ENCODE measurements at regions not wholly inside any gene's neighbourhood (a gene's known extent, or its start where the extent isn't known, plus 50 kb on each side); places are given as distances from the start of the nearest gene placed in this dataset.
"Not testable (repeated sequence)": the region's sequence is repeated elsewhere in the genome, so short reads cannot be mapped to it uniquely, and the experiment has no call there.

DNA sequence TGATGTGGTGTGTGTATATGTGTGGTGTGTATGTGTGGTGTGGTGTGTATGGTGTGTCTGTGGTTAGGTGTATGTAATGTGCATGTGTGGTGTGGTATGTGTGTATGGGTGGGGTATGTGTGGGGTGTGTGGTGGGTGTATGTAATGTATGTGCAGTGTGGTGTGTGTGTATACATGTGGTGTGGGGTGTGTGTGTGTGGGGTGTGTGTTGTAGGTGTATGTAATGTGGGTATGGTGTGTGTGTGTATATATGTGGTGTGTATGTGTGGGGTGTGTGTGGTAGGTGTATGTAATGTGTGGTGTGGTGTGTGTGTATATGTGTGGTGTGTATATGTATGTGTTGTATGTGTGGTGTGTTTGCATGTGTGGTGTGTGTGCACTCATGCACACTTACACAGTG is 84.8 kb upstream of the ID2 start:
- no peak for DNase-seq (ENCODE audit: low read depth in 2 of 2, low spot score in 1 of 2)

DNA sequence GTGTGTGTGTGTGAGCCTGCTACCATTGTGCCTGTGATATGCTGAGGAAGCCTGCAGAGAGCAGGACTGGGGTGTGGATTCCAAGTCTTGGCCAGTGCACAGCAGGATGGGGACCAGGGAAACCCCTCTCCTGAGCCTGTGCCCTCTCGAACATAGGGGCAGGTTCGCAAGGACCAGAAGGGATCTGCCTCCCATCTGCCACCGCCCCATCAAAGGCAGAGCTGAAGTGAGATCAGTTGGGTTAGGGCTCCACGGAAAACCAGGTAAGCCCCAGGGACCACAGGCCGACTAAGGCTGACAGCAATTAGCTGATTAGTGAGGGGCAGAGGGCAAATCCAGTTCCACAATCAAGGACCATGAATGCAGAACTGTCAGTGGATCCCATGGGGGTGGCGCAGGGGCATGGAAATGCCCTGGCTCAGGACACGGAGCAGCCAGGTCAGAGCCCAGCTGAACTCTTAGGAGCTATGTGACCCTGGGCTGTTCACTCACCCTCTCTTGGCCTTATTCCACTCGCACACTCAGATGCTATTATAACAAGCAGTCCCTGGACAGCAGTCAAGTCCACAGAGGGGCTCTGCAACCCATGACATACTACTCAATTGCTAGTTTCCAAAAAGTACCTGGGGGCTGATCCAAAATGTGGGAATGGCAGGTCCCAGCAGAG is 84.2 kb upstream of the ID2 start:
- DNase-seq (ENCODE audit: low read depth in 2 of 2, low spot score in 1 of 2), result no peak

DNA sequence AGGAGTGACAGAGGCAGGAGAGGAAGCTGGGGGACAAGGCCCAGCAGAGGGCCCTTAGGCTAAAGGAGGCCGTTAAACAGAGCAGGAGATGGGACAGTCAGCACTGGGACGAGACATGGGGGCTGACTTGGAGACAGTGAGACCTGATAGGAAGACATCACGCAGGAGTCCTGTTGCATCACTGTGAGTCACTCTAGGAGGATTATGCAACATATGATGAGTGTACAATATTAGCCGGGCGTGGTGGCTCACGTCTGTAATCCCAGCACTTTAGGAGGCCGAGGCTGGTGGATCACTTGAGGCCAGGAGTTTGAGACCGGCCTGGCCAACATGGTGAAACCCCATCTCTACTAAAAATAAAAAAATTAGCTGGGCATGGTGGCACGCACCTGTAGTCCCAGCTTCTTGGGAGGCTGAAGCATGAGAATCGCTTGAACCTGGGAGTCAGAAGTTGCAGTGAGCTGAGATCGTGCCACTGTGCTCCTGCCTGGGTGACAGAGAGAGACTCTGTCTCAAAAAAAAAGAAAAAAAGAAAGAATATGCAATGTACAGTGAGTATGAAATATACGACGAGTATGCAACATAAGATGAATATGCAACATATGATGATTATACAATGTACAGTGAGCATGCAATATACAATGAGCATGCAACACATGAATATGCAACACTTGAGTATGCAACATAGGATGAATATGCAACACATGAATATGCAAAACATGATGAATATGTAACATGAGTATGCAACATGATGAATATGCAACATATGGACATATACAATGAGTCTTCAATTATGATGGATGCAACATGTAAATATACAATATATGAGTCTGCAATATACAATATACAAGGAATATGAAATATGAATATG is 83.3 kb upstream of the ID2 start:
- no peak for DNase-seq (ENCODE audit: low read depth in 2 of 2, low spot score in 1 of 2)

DNA sequence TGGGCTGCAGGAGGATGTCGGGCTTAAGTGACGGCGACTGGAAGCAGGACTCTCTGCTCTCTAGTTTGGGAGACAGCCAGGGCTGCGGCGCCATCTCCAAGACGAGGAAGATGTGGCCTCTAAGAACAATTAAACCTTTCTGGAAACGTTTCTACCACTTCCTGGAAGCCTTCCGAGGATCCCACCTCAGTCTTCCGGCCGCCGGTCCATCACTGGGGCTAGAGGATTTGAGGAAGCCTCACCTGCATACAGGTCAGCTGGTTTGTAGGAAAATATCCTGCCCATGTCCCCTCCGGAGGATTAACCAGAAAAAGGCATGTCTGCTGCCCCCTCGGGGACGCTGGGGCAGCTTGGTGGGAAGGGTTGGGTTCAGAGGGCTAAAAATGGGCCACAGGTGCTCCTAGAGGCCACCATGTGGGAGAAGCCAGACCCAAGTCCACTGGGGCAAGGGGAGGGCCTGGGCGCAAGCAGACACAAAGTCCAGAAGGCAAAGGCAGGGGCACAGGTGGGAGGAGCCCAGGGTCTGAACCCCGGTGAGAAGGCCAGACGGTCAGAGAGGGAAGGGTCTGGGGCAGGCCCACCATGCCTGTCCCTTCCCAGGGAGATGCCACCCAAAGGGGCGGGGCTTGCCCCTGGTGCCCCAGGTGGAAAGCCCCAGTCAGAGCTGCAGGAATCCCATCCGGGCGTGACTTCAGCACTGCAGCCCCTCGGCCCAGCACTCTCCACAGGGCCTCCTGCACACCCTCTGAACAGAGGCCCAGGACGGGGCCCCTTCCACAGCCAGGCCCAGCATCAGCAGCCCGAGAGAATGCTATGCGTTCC is 82.2 kb upstream of the ID2 start:
- no peak for DNase-seq (ENCODE audit: low read depth in 2 of 2, low spot score in 1 of 2)

DNA sequence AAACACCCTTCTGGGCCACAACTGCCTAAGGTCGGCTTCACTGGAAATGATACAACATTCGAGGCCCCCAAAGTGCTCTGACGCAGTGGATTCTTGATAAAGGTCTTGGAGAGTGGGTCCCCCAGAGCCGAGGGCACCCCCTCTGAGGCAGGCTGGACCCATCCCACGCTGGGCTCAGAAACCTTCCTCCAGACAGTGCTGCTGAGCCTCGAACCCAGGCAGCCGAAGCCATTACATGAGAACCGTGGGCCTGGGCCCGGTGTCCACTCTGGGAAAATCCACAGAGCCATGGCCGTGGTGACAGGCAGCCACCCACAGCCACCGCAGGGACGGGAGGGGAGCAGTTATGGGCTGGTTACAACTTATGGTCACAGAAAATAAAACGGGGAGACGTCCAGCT is 81.4 kb upstream of the ID2 start:
- DNase-seq (ENCODE audit: low read depth in 2 of 2, low spot score in 1 of 2), result no peak

DNA sequence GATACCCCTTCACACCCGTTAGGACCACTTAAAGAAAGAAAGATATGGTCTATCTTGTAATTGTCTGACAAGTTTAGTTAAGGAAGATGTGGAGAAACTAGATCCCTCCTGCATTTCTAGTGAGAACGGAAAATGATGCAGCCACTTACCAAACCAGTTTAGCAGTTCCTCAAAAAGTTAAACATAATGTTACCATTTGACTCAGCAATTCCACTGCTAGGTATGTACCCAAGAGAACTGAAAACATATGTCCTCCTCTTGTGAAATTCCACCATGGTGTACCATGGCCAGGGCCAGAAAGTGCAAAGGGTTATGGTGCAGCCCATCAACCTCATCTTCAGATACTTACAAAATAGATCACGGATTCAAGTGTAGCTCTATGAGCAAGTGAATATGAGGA is 79.0 kb upstream of the ID2 start:
- no peak for DNase-seq (ENCODE audit: low read depth in 2 of 2, low spot score in 1 of 2)

DNA sequence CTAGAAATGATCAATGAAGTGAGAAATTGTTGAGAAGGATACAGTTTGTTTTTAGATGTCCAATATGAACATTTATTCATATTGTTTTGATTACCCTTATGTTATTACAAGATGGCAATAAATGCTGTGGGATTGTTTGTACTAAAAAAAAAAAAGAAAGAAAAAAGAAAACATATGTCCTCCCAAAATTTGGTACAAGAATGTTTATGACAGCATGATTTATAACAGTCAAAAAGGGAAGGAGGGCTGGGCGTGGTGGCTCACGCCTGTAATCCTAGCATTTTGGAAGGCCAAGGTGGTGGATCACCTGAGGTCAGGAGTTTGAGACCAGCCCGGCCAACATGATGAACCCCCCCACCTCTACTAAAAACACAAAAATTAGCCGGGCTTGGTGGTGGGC is 78.5 kb upstream of the ID2 start:
- not testable (repeated sequence) for DNase-seq (ENCODE audit: low read depth in 2 of 2, low spot score in 1 of 2)

DNA sequence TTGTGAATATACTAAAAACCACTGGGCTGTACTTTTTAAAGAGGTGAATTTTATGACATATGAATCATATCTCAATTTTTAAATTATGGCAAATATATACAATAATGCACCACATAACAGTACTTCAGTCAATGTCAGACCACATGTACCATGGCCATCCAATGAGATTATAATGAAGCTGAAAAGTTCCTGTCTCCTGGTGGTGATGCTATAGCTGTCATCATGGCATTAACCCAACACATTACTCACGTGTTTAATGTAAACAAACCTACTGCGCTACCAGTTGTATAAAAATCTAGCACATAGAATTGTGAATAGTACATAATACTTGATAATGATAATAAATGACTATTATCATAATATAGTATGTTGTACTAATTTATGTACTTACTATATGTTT is 77.6 kb upstream of the ID2 start:
- no peak for DNase-seq (ENCODE audit: low read depth in 2 of 2, low spot score in 1 of 2)

DNA sequence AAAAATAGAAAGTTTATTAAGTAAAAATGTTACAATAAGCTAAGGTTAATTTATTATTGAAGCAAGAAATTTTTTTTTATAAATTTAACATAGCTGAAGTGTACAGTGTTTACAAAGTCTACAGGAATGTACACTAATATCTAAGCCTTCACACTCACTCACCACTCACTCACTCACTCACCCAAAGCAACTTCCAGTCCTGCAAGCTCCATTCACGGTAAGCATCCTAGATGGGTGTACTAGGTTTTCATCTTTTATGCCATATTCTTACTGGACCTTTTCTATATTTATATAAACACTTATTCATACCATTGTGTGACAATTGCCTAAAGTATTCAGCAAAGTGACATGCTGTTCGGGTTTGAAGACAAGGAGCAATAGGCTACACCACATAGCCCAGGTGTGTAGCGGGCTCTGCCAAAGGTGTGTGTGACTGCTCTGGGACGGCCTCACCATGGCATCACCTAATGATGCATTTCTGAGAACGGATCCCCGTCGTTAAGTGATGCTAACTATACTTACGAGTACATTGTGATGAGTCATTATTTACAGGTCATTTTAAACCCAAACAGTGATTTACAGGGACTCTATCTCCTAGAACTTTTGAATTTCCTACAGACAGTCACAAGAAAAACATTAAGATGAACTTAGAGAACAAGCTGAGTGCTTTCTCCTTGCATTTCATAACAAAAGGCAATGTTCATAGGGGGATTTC is 76.3 kb upstream of the ID2 start:
- DNase-seq (ENCODE audit: low read depth in 2 of 2, low spot score in 1 of 2), result no peak

DNA sequence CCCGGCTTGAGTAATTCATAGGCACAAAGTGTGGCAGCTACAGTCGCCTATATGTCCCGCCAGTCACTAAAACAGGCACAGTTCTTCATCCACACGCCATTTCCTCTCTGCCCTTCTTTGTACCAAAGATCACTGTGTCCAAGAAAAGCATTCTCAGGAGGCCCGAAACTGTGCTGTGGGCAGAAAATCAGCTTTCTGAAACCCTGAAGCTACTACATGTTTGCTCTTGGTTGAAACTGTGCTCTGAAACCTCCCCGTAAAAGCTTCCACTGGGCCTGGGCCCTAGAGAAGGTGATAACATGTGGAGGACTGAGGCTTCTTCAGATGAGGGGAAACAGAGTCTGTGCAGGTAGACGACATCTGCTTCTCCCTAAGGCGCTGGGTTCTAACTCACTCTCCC is 75.6 kb upstream of the ID2 start:
- no peak for DNase-seq (ENCODE audit: low read depth in 2 of 2, low spot score in 1 of 2)

DNA sequence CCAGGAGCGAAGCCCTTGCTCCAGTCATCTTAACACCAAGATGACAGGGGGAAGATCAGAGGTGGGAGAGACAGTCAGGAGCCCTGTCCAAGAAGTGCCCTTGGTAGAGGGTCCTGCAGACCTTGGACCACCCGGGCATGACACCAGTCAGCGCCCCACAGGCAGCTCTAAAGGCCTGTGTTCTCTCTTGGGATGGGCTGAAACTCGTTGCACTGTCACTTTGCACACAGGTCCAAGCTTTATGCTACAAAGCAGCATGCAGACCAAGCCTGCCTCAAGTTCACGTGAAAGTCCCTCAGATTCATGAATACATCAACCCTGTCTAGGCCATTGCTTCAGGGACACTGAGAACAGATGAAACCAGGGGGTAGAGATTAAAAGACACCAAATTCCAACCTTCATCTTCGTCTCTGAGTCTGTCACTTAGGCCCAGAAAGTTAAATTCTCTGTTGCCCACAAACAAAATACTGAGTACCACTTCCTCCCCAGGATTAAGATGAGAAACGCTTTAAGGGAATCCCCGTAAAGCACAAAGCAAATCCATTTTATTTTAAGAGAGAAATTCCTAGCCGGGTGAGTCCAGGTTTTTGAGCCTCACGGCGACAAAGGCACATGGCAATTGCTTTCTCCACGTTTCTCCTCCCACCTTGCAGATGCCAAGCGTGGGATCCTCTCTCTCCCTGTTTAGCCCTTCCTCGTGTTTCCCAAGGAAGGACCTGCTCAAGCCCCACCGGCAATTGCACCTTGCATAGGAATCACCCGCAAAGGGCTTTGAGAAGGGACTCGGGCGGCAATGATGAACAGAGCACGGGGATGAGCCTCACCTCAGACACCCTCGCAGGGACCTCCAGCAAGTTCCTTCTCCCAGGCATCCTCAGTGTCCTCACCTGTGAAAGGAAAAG is 75.0 kb upstream of the ID2 start:
- no peak for DNase-seq (ENCODE audit: low read depth in 2 of 2, low spot score in 1 of 2)

DNA sequence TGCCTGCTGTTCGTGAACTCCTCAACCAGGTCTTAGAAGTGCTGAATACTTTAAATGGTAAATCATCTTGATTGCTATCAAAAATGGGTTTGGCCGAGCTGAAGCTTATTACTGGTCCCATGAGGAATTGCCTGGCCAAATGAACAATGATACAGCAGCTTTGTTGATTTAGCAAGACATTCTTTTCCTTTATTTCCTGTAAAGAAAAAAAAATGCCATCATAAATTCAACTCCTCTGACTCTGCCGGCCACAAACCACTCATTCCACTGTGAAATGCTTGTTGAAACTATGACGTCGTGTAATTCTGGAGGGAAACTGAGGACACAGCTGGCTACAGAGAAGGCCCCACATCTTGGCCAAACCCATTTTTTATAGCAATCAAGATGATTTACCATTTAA is 74.2 kb upstream of the ID2 start:
- no peak for DNase-seq (ENCODE audit: low read depth in 2 of 2, low spot score in 1 of 2)

DNA sequence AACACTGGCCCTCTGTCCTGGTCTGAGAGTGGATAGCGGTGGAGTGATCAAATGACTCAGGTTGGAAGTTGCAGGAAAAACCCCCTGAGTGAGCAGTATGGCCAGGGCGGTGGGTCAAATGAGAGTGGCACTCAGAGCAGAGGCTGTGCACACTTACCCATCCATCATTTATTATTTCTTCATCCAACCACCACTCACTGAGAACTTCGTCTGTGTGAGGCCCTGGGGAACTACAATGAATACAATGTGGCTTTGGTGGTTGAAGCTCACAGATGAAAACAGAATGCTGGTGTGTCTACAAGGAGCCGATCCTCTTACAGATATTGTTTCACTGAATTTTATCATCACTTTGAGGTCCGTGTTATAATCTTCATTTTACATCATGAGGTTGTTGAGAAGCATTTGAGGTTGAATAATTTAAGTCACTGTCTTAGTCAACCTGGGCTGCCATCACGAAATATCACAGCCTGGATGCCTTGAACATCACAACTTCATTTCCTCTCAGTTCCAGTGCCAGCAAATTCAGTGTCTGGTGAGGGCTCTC is 73.4 kb upstream of the ID2 start:
- DNase-seq (ENCODE audit: low read depth in 2 of 2, low spot score in 1 of 2), result no peak

DNA sequence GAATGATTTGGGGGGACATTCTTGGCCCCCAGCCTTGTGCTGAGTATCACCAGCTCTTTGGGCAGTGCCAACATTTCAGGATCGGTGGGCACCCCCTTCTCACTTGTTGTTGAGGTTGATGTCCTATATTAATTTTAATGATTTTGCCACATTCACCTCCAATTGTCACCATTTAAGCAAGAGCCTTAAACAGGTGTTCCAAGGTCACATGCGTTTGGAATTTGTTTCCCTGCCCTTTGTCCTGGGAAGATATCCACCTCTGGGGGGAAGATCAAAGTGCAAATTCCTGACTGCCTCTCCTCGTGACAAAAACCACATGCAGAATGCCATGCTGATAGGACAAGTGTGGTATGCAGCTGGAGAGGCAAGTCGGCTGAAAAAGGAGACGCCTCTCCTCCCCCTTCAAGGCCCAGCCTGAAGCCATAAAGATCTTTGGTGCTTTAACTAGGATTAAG is 72.5 kb upstream of the ID2 start:
- no peak for DNase-seq (ENCODE audit: low read depth in 2 of 2, low spot score in 1 of 2)

DNA sequence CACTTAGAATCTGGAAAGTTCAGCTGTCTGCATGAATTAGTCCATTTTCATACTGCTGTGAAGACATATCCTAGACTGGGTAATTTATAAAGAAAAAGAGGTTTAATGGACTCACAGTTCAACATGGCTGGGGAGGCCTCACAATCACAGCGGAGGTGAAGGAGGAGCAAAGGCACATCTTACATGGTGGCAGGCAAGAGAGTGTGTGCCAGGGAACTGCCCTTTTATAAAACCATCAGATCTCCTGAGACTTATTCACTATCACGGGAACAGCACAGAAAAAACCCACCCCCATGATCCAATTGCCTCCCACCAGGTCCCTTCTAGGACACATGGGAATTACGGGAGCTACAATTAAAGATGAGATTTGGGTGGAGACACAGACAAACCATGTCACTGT is 71.1 kb upstream of the ID2 start:
- not testable (repeated sequence) for DNase-seq (ENCODE audit: low read depth in 2 of 2, low spot score in 1 of 2)

DNA sequence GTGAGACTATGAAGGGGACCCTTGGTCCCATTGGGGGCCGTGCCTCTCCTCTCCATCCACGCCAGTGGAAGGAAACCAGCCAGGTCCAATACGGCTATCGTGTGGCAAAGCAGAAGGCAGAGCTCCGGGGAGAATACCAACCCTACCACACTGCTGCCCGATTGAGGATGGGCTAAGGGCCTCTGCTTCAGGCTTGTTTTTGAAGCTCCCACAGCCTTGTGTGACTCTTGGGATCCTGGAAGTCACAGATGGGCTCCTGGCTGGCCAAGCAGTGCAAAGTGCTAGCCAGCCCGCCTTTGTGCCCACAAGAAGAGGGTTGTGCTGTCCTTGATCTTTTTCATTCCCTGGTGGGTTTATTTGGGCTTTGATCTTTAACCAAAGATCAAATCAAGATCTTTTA is 70.6 kb upstream of the ID2 start:
- no peak for DNase-seq (ENCODE audit: low read depth in 2 of 2, low spot score in 1 of 2)

DNA sequence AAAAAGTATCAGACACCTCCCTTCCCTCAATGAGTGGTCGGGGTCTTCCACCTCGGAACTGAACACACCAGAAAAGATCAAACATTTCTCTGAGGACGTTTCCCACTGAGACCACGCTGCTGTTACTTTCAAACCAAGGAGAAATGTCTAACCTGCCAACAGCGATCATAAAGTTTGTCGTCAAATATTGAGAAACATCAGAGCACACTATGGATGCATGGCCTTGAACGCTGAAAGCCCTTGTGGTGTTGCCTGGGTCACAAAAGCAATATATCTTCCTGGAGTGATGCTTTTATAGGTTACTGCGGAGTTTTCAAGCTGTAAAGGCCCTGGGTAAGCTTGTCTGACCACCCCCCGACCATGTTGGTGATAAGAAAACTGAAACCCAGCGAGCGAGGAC is 70.2 kb upstream of the ID2 start:
- no peak for DNase-seq (ENCODE audit: low read depth in 2 of 2, low spot score in 1 of 2)

DNA sequence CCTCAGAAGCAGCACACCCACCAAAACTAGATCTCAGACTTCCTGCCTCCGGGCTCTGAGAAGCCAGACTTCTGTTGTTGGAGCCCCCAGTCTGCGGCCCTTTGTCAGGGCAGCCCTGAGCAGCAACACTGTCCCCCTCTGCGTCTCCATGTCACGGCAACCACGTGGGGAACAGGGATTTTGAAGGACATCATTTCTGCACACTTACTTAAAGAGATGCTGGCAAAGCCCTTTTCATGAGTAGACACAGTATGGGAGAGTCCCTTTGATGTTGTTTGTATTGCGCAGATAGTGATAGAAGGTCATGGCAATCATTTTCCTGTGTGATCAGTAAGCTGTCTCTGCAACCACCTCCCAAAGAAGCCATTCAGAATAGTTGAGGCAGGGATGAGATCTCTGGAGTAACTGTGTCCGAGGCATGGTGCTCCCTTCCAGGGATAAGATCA is 69.1 kb upstream of the ID2 start:
- no peak for DNase-seq (ENCODE audit: low read depth in 2 of 2, low spot score in 1 of 2)

DNA sequence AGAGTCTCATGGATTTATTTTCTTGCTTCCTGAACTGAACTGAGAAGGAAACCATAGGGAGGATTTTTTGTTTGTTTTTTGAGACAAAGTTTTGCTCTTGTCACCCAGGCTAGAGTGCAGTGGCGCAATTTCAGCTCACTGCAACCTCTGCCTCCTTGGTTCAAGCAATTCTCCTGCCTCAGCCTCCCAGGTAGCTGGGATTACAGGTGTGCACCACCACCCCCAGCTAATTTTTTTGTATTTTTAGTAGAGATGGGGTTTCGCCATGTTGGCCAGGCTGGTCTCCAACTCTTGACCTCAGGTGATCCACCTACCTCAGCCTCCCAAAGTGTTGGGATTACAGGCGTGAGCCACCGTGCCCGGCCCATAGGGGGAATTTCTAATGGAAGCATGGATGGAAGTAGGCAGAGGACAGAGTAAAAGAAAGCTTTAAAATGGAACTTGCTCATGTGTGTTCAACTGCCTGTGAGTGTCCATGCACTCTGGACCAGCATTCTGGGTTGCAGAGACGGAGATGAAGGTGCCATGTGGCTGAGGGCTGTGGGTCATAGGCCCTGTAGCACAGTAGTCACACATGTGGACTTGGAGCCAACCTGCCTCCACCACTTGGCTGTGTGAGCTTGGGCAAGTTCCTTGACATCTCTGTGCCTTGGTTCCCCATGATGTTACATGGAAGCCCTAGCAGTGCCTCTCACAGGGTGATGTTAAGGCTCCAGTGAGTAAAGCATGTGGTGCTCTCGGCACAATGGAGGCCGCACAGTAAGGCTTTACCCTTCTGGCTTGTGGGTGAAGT is 68.5 kb upstream of the ID2 start:
- not testable (repeated sequence) for DNase-seq (ENCODE audit: low read depth in 2 of 2, low spot score in 1 of 2)
